Medulla oblongata (tissue), 1 donor: ENCODE measurements at regions not wholly inside any gene's neighbourhood (a gene's known extent, or its start where the extent isn't known, plus 50 kb on each side); places are given as distances from the start of the nearest gene placed in this dataset.
"Not testable (repeated sequence)": the region's sequence is repeated elsewhere in the genome, so short reads cannot be mapped to it uniquely, and the experiment has no call there.

Source experiments
- DNase-seq: peaks from one replicate; pipeline ENCODE4 v3.0.0-alpha.2; 2015; ENCODE audit errors: extremely low spot score

GRCh38 chr4:123638834-123639233 is 242.2 kb downstream of the SPRY1 start:
- no peak for DNase-seq

GRCh38 chr4:123640271-123640670 is 243.7 kb downstream of the SPRY1 start:
- no peak for DNase-seq

DNA sequence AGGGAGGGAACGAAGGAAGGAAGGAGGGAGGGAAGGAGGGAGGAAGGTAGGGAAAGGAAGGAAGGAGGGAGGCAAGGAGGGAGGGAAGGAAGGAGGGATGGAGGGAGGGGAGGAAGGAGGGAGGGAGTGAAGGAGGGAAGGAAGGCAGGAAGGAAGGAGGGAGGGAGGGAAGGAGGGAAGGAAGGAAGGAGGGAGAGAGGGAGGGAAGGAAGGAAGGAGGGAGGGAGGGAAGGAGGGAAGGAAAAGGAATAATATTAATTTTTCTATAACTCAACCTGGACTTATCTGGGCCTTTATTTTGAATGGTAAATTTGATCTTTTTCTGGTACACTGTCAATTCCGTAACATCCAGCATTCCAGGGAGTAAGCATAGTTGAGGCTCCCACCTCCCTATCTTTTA is 244.2 kb downstream of the SPRY1 start:
- no peak for DNase-seq

- no peak for DNase-seq
Measured at GRCh38 chr4:123643691-123644090, 247.1 kb downstream of the SPRY1 start.

- peak; percentile 21 for DNase-seq
Measured at GRCh38 chr4:123649250-123649644, 252.7 kb downstream of the SPRY1 start.

- no peak for DNase-seq
Measured at GRCh38 chr4:123649645-123650391, 253.2 kb downstream of the SPRY1 start.

DNA sequence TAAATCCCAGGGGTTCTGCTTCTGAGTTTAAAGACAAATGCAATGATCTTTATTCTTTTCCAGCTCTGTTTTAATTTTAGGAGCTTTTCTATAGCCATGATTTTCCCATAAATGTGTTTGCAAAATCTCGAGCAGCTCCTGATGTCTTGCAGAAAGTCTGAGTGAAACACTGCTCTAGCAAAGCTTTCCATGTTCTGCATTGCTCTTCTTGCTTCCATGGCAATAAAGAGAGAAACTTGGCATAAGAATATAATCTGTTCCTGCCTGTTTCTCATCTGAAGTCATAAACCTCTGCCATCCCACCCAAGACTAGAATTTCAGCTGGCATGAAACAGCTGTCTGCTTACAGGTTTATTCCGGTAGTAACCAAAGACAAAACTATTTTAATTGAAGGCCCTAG is 254.5 kb downstream of the SPRY1 start:
- peak; percentile 33 for DNase-seq

- no peak for DNase-seq
Measured at GRCh38 chr4:123651536-123652180, 255.1 kb downstream of the SPRY1 start.

GRCh38 chr4:123652476-123652875 is 255.9 kb downstream of the SPRY1 start:
- DNase-seq: no peak

- no peak for DNase-seq
Measured at GRCh38 chr4:123653236-123653635, 256.6 kb downstream of the SPRY1 start.

DNA sequence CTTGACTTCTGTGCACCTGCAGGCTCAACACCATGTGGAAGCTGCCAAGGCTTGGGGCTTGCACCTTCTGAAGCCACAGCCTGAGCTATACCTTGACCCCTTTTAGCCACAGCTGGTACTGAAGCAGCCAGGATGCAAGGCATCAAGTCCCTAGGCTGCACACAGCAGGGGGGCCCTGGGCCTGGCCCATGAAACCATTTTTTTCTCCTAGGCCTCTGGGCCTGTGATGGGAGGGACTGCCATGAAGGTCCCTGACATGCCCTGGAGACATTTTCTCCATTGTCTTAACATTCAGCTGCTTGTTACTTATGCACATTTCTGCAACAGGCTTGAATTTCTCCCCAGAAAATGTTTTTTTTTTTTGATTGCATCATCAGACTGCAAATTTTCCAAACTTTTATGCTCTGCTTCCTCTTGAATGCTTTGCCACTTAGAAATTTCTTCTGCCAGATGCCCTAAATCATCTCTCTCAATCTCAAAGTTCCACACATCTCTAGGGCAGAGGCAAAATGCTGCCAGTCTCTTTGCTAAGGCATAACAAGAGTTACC is 260.2 kb downstream of the SPRY1 start:
- not testable (repeated sequence) for DNase-seq

DNA sequence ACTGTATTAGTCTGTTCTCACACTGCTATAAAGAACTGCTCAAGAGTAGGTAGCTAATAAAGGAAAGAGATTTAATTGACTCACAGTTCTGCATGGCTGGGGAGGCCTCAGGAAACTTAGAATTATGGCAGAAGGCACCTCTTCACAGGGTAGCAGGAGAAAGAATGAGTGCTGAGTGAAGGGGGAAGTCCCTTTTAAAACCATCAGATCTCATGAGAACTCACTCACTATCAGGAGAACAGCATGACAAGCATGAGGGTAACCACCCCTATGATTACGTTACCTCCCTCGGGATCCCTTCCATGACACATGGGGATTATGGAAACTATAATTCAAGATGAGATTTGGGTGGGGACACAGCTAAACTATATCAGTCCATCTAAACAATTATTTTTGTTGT is 261.0 kb downstream of the SPRY1 start:
- not testable (repeated sequence) for DNase-seq

GRCh38 chr4:123659262-123659661 is 262.7 kb downstream of the SPRY1 start:
- no peak for DNase-seq

DNA sequence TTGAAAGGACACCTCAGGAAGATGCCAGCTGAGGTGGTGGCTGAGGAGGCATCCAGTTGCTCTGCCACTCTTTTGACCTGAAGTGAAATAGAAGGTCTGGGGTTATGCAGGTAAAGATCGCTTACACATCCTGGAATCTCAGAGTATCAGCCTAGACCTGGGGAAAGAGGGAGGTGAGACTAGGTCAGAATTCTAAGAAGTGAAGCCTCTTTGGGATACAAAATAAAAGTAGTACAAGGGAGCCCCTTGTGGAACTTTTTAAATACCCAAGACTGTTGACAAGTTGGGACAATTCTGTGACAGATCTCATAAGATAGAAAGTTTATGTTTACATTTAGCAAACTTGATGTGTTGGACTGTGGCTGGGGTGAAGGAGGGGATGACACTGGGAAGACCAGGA is 263.1 kb downstream of the SPRY1 start:
- peak; percentile 46 for DNase-seq

GRCh38 chr4:123661080-123661737 is 264.6 kb downstream of the SPRY1 start:
- peak; percentile 21 for DNase-seq

DNA sequence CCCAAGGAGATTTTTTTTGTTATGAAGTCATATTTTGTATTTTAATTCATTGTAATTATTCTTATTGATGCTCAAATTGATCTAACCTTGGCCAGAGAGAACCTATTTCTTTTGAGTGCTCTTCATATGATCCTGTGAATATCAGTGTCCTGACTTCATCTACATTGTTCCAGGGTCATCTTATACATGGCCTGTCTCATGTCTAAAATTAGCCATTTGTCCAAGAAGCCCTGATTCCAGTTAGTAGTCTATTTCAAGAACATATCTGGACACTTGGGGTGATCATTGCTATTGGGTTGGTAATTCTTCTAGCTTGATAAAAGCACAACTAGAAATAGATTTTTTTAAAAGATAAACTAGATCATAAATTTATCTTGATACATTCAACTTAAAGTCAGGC is 266.2 kb downstream of the SPRY1 start:
- no peak for DNase-seq

- no peak for DNase-seq
Measured at GRCh38 chr4:123666486-123666885, 269.9 kb downstream of the SPRY1 start.

GRCh38 chr4:123667496-123667895 is 270.9 kb downstream of the SPRY1 start:
- no peak for DNase-seq

- no peak for DNase-seq
Measured at GRCh38 chr4:123667991-123668390, 271.4 kb downstream of the SPRY1 start.

DNA sequence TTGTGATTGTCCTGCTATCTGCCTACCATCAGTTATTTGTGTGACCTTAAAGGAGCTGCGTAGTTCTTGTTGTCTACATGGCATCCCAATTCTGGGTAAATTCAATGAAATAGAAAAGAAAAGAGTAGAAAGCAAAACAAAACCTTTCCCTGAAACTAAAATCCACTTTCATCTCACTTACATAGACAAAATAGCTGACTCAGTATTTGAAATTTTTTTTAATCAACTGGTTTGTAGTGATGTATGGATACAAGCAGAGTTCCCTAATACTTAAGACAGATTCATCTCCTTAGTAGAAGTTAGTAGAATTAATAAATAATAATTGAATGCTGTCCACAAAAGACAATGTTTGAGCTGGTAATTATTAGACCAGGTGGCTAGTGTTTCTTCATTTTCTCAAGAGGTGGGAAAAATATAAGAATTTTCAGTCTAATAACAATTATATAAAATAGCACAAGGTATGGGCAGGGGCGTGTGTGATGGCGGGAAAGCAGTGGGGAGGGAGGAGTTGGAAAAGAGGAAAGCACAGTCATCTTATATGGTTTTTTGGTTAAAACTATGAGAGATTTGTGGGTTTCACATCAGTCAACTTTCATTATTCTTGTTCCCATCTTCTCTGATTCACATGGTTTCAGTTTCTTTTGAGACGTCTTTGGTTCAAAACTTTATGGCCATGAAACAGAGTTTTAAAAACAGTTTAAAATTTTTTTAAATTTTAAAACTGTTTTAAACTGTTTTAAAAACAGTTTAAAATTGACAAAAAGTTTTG is 275.2 kb downstream of the SPRY1 start:
- no peak for DNase-seq

- no peak for DNase-seq
Measured at GRCh38 chr4:123672987-123673386, 276.4 kb downstream of the SPRY1 start.

DNA sequence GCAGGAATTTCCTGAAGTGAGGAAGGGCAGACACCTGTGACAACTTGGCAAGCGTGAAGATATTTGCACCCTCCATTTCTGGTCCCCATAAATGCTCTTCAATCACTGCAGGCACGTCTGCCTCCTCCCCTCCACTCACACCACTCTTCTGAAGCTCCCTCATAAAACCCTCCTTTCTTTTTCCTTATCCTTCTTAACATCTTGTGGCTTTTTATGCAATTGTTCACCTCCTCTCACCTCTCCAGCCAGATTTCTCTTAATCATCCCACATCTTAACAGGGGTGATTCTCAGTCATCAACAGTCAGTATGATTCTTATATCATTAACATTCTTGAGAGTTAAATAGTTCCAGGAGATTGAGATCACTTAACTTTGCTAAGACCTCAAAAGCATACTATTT is 277.4 kb downstream of the SPRY1 start:
- DNase-seq: no peak
